ENCODE measurements at regions not wholly inside any gene's neighbourhood (a gene's known extent, or its start where the extent isn't known, plus 50 kb on each side); places are given as distances from the start of the nearest gene placed in this dataset.
"Not testable (repeated sequence)": the region's sequence is repeated elsewhere in the genome, so short reads cannot be mapped to it uniquely, and the experiment has no call there.

GRCh38 chr14:105581551-105582341, 55.4 kb downstream of the TMEM121 start:
- H3K36me3 ChIP-seq (ENCODE audit: insufficient read depth, low read length), result no peaks in the 10 kb centered on the region
- no peak overlapping the region for H2AFZ ChIP-seq (ENCODE audit: low read depth, low read length)
- no peak overlapping the region for H3K4me3 ChIP-seq (ENCODE audit: low read length)
- H3K9me3 ChIP-seq (ENCODE audit: low read length), result no peaks in the 10 kb centered on the region
- H3K27me3 ChIP-seq (ENCODE audit: insufficient read depth, low read length), result no peaks in the 10 kb centered on the region
- H3K4me1 ChIP-seq (ENCODE audit: insufficient read depth, low read length), result no peaks in the 10 kb centered on the region

- H3K36me3 ChIP-seq (ENCODE audit: insufficient read depth, low read length), result no peaks in the 10 kb centered on the region
- no peaks in the 10 kb centered on the region for H3K27me3 ChIP-seq (ENCODE audit: insufficient read depth, low read length)
- no peak overlapping the region for H3K4me3 ChIP-seq (ENCODE audit: low read length)
- H3K4me1 ChIP-seq (ENCODE audit: insufficient read depth, low read length), result no peaks in the 10 kb centered on the region
- H2AFZ ChIP-seq (ENCODE audit: low read depth, low read length), result no peak overlapping the region
- H3K9me3 ChIP-seq (ENCODE audit: low read length), result no peaks in the 10 kb centered on the region
Observed at GRCh38 chr14:105582639-105583038, 56.3 kb downstream of the TMEM121 start.

GRCh38 chr14:105583914-105584313, 57.5 kb downstream of the TMEM121 start:
- not testable (repeated sequence) for H3K4me1 ChIP-seq (ENCODE audit: insufficient read depth, low read length); H3K9me3 ChIP-seq (ENCODE audit: low read length); H2AFZ ChIP-seq (ENCODE audit: low read depth, low read length); H3K27me3 ChIP-seq (ENCODE audit: insufficient read depth, low read length); H3K4me3 ChIP-seq (ENCODE audit: low read length); H3K36me3 ChIP-seq (ENCODE audit: insufficient read depth, low read length)

- H2AFZ ChIP-seq (ENCODE audit: low read depth, low read length); H3K4me1 ChIP-seq (ENCODE audit: insufficient read depth, low read length); H3K9me3 ChIP-seq (ENCODE audit: low read length); H3K27me3 ChIP-seq (ENCODE audit: insufficient read depth, low read length); H3K36me3 ChIP-seq (ENCODE audit: insufficient read depth, low read length); H3K4me3 ChIP-seq (ENCODE audit: low read length): not testable (repeated sequence)
Observed at GRCh38 chr14:105585290-105585689, 58.9 kb downstream of the TMEM121 start.

GRCh38 chr14:105585722-105586121, 59.3 kb downstream of the TMEM121 start:
- not testable (repeated sequence) for H3K4me1 ChIP-seq (ENCODE audit: insufficient read depth, low read length); H3K27me3 ChIP-seq (ENCODE audit: insufficient read depth, low read length); H3K4me3 ChIP-seq (ENCODE audit: low read length); H3K36me3 ChIP-seq (ENCODE audit: insufficient read depth, low read length); H2AFZ ChIP-seq (ENCODE audit: low read depth, low read length); H3K9me3 ChIP-seq (ENCODE audit: low read length)

- not testable (repeated sequence) for H3K27me3 ChIP-seq (ENCODE audit: insufficient read depth, low read length); H3K9me3 ChIP-seq (ENCODE audit: low read length); H3K4me3 ChIP-seq (ENCODE audit: low read length); H2AFZ ChIP-seq (ENCODE audit: low read depth, low read length); H3K4me1 ChIP-seq (ENCODE audit: insufficient read depth, low read length); H3K36me3 ChIP-seq (ENCODE audit: insufficient read depth, low read length)
Observed at GRCh38 chr14:105586144-105586872, 59.9 kb downstream of the TMEM121 start.

GRCh38 chr14:105587034-105587433, 60.7 kb downstream of the TMEM121 start:
- not testable (repeated sequence) for H3K36me3 ChIP-seq (ENCODE audit: insufficient read depth, low read length)

GRCh38 chr14:105587482-105588235, 61.3 kb downstream of the TMEM121 start:
- not testable (repeated sequence) for H3K9me3 ChIP-seq (ENCODE audit: low read length); H2AFZ ChIP-seq (ENCODE audit: low read depth, low read length); H3K36me3 ChIP-seq (ENCODE audit: insufficient read depth, low read length); H3K4me3 ChIP-seq (ENCODE audit: low read length); H3K27me3 ChIP-seq (ENCODE audit: insufficient read depth, low read length); H3K4me1 ChIP-seq (ENCODE audit: insufficient read depth, low read length)

More at GRCh38 chr14:105587034-105587433, 60.7 kb downstream of the TMEM121 start:
- not testable (repeated sequence) for H3K4me3 ChIP-seq (ENCODE audit: low read length); H2AFZ ChIP-seq (ENCODE audit: low read depth, low read length); H3K27me3 ChIP-seq (ENCODE audit: insufficient read depth, low read length); H3K9me3 ChIP-seq (ENCODE audit: low read length); H3K4me1 ChIP-seq (ENCODE audit: insufficient read depth, low read length)

GRCh38 chr14:105588236-105588860, 62.0 kb downstream of the TMEM121 start:
- H3K4me3 ChIP-seq (ENCODE audit: low read length), result no peak overlapping the region
- peaks cover 2% of the 10 kb centered on the region for H3K9me3 ChIP-seq (ENCODE audit: low read length)
- no peaks in the 10 kb centered on the region for H3K36me3 ChIP-seq (ENCODE audit: insufficient read depth, low read length)
- peaks cover 2% of the 10 kb centered on the region for H3K27me3 ChIP-seq (ENCODE audit: insufficient read depth, low read length)
- no peaks in the 10 kb centered on the region for H3K4me1 ChIP-seq (ENCODE audit: insufficient read depth, low read length)
- H2AFZ ChIP-seq (ENCODE audit: low read depth, low read length), result no peak overlapping the region

GRCh38 chr14:105589161-105589925, 63.0 kb downstream of the TMEM121 start:
- peaks cover 2% of the 10 kb centered on the region for H3K27me3 ChIP-seq (ENCODE audit: insufficient read depth, low read length)
- H3K4me3 ChIP-seq (ENCODE audit: low read length), result no peak overlapping the region
- H2AFZ ChIP-seq (ENCODE audit: low read depth, low read length), result no peak overlapping the region
- peaks cover 2% of the 10 kb centered on the region for H3K9me3 ChIP-seq (ENCODE audit: low read length)
- H3K4me1 ChIP-seq (ENCODE audit: insufficient read depth, low read length), result no peaks in the 10 kb centered on the region
- no peaks in the 10 kb centered on the region for H3K36me3 ChIP-seq (ENCODE audit: insufficient read depth, low read length)

GRCh38 chr14:105589926-105590185, 63.5 kb downstream of the TMEM121 start:
- H2AFZ ChIP-seq (ENCODE audit: low read depth, low read length); H3K9me3 ChIP-seq (ENCODE audit: low read length); H3K4me1 ChIP-seq (ENCODE audit: insufficient read depth, low read length); H3K36me3 ChIP-seq (ENCODE audit: insufficient read depth, low read length); H3K4me3 ChIP-seq (ENCODE audit: low read length); H3K27me3 ChIP-seq (ENCODE audit: insufficient read depth, low read length): not testable (repeated sequence)

GRCh38 chr14:105591052-105591451, 64.7 kb downstream of the TMEM121 start:
- no peaks in the 10 kb centered on the region for H3K4me1 ChIP-seq (ENCODE audit: insufficient read depth, low read length)
- H2AFZ ChIP-seq (ENCODE audit: low read depth, low read length), result no peak overlapping the region
- peaks cover 2% of the 10 kb centered on the region for H3K9me3 ChIP-seq (ENCODE audit: low read length)
- no peak overlapping the region for H3K4me3 ChIP-seq (ENCODE audit: low read length)
- H3K36me3 ChIP-seq (ENCODE audit: insufficient read depth, low read length), result no peaks in the 10 kb centered on the region
- H3K27me3 ChIP-seq (ENCODE audit: insufficient read depth, low read length), result peaks cover 2% of the 10 kb centered on the region

All from neuron (in vitro differentiated cells).